Gastrocnemius medialis (tissue), 4 donors: ENCODE measurements at regions not wholly inside any gene's neighbourhood (a gene's known extent, or its start where the extent isn't known, plus 50 kb on each side); places are given as distances from the start of the nearest gene placed in this dataset.

Source experiments
- POLR2A ChIP-seq, 2 donors: fragments of 450-650 bp; IDR thresholded peaks; one replicate each; pipeline ENCODE4 v1.6.1; 2017; ENCODE audit warnings: antibody characterized with exemption in 2 of 2, mild to moderate bottlenecking in 2 of 2, moderate library complexity in 2 of 2
- TF ChIP-seq, protein P1 (sequence below), 5 experiments: fragments of 450-650 bp in 3 of 5; fragments of 200-600 bp in 2 of 5; sonication (generic) in 2 of 5; IDR thresholded peaks in 4 of 5; conservative IDR thresholded peaks in 1 of 5; 1 replicate in 4 of 5; 2 replicates in 1 of 5; pipeline ENCODE4 v1.5.1; 2016 to 2019; ENCODE audit warnings: antibody characterized with exemption in 5 of 5, mild to moderate bottlenecking in 3 of 5, moderate library complexity in 3 of 5

GRCh38 chr1:60348884-60349283 lies 275.3 kb upstream of the C1orf87 start:
- TF ChIP-seq, protein P1, sequence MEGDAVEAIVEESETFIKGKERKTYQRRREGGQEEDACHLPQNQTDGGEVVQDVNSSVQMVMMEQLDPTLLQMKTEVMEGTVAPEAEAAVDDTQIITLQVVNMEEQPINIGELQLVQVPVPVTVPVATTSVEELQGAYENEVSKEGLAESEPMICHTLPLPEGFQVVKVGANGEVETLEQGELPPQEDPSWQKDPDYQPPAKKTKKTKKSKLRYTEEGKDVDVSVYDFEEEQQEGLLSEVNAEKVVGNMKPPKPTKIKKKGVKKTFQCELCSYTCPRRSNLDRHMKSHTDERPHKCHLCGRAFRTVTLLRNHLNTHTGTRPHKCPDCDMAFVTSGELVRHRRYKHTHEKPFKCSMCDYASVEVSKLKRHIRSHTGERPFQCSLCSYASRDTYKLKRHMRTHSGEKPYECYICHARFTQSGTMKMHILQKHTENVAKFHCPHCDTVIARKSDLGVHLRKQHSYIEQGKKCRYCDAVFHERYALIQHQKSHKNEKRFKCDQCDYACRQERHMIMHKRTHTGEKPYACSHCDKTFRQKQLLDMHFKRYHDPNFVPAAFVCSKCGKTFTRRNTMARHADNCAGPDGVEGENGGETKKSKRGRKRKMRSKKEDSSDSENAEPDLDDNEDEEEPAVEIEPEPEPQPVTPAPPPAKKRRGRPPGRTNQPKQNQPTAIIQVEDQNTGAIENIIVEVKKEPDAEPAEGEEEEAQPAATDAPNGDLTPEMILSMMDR (IDR thresholded peaks at IDR 0.05 in 4 of 5, conservative IDR thresholded peaks at IDR 0.05 in 1 of 5) = no peak
- no peak for TF ChIP-seq POLR2A (IDR thresholded peaks at IDR 0.05)
